HL-60 (cell line): ENCODE measurements at regions not wholly inside any gene's neighbourhood (a gene's known extent, or its start where the extent isn't known, plus 50 kb on each side); places are given as distances from the start of the nearest gene placed in this dataset.

ENCODE experiments used
- TF ChIP-seq, protein P1 (sequence below): IDR thresholded peaks from one replicate; pipeline ENCODE4 v1.5.1; 2011; ENCODE audit warnings: low read length, control low read depth, inconsistent platforms; ENCODE audit not compliant: insufficient read depth
- TF ChIP-seq, protein P2 (sequence below): IDR thresholded peaks from 2 replicates; pipeline ENCODE4 v1.6.1; 2012; ENCODE audit warnings: low read depth; ENCODE audit not compliant: insufficient replicate concordance

DNA sequence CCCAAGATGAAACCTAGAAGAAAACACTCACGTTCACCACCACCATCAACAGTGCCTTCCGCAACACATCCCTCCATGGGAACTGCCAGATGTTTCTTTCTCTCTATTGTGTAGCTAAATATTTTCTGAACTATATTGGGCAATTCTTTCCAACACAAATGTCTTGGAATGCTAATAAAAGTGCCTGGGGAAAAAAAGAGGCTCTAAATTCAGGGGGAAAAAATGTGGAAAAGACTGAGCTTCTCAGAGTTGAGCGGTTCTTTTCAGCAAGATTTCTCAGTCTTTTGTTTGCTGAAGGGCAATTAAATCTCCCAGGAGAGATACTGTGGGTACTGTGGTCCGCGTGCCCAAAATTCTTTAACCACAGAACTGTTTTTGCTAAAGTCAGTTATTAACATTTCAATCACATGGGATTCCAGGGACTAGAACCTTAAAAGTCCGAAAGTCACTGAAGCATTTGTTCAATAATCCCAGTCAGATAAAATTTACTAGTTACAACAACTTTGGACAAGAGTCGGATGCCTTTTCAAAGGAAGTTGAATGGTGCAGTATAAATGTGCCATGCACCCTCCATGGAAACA lies 51.9 kb upstream of the DHRSX start:
- TF ChIP-seq, protein P1, sequence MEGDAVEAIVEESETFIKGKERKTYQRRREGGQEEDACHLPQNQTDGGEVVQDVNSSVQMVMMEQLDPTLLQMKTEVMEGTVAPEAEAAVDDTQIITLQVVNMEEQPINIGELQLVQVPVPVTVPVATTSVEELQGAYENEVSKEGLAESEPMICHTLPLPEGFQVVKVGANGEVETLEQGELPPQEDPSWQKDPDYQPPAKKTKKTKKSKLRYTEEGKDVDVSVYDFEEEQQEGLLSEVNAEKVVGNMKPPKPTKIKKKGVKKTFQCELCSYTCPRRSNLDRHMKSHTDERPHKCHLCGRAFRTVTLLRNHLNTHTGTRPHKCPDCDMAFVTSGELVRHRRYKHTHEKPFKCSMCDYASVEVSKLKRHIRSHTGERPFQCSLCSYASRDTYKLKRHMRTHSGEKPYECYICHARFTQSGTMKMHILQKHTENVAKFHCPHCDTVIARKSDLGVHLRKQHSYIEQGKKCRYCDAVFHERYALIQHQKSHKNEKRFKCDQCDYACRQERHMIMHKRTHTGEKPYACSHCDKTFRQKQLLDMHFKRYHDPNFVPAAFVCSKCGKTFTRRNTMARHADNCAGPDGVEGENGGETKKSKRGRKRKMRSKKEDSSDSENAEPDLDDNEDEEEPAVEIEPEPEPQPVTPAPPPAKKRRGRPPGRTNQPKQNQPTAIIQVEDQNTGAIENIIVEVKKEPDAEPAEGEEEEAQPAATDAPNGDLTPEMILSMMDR = no peak
- TF ChIP-seq, protein P2, sequence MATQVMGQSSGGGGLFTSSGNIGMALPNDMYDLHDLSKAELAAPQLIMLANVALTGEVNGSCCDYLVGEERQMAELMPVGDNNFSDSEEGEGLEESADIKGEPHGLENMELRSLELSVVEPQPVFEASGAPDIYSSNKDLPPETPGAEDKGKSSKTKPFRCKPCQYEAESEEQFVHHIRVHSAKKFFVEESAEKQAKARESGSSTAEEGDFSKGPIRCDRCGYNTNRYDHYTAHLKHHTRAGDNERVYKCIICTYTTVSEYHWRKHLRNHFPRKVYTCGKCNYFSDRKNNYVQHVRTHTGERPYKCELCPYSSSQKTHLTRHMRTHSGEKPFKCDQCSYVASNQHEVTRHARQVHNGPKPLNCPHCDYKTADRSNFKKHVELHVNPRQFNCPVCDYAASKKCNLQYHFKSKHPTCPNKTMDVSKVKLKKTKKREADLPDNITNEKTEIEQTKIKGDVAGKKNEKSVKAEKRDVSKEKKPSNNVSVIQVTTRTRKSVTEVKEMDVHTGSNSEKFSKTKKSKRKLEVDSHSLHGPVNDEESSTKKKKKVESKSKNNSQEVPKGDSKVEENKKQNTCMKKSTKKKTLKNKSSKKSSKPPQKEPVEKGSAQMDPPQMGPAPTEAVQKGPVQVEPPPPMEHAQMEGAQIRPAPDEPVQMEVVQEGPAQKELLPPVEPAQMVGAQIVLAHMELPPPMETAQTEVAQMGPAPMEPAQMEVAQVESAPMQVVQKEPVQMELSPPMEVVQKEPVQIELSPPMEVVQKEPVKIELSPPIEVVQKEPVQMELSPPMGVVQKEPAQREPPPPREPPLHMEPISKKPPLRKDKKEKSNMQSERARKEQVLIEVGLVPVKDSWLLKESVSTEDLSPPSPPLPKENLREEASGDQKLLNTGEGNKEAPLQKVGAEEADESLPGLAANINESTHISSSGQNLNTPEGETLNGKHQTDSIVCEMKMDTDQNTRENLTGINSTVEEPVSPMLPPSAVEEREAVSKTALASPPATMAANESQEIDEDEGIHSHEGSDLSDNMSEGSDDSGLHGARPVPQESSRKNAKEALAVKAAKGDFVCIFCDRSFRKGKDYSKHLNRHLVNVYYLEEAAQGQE = no peak
